ENCODE measurements at regions not wholly inside any gene's neighbourhood (a gene's known extent, or its start where the extent isn't known, plus 50 kb on each side); places are given as distances from the start of the nearest gene placed in this dataset.
A peak's percentile ranks its signal among the peaks of the same experiment; 100 is the strongest.

- Histone ChIP-seq H4K20me1 (ENCODE audit: insufficient read depth, poor library complexity, severe bottlenecking) (no peaks in the 10 kb centered on the region), H3K27ac (no peak overlapping the region), H3K27me3 (no peaks in the 10 kb centered on the region), H3K9me3 (ENCODE audit: low read depth) (no peaks in the 10 kb centered on the region), H3K36me3 (replicated peaks; ENCODE audit: insufficient read depth, low read depth) (no peaks in the 10 kb centered on the region), H3K9me2 (replicated peaks; ENCODE audit: insufficient read depth) (no peaks in the 10 kb centered on the region), H3K4me3 (no peak overlapping the region), H3K79me2 (no peaks in the 10 kb centered on the region), H3K4me2 (peak overlapping the region; percentile 43), H3K4me1 (ENCODE audit: insufficient read depth) (peaks cover 7% of the 10 kb centered on the region), H2AFZ (no peak overlapping the region)
- no peak for TF ChIP-seq EZH2phosphoT487 (IDR thresholded peaks at IDR 0.05; ENCODE audit: low read depth, severe bottlenecking, unreplicated experiment)
- TF ChIP-seq EZH2 (IDR thresholded peaks at IDR 0.05; ENCODE audit: borderline replicate concordance), result no peak
- TF ChIP-seq, protein P1, sequence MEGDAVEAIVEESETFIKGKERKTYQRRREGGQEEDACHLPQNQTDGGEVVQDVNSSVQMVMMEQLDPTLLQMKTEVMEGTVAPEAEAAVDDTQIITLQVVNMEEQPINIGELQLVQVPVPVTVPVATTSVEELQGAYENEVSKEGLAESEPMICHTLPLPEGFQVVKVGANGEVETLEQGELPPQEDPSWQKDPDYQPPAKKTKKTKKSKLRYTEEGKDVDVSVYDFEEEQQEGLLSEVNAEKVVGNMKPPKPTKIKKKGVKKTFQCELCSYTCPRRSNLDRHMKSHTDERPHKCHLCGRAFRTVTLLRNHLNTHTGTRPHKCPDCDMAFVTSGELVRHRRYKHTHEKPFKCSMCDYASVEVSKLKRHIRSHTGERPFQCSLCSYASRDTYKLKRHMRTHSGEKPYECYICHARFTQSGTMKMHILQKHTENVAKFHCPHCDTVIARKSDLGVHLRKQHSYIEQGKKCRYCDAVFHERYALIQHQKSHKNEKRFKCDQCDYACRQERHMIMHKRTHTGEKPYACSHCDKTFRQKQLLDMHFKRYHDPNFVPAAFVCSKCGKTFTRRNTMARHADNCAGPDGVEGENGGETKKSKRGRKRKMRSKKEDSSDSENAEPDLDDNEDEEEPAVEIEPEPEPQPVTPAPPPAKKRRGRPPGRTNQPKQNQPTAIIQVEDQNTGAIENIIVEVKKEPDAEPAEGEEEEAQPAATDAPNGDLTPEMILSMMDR (IDR thresholded peaks at IDR 0.05; ENCODE audit: poor library complexity), result no peak
- no peak for DNase-seq (ENCODE audit: low spot score)
- WGBS (ENCODE audit: low lambda C conversion rate, missing lambda C conversion rate), result 61% methylated on average over 14 of the region's 14 CpGs
These were observed 83.5 kb upstream of the GPC1 start for GRCh38 chr2:240351826-240352426.

DNA sequence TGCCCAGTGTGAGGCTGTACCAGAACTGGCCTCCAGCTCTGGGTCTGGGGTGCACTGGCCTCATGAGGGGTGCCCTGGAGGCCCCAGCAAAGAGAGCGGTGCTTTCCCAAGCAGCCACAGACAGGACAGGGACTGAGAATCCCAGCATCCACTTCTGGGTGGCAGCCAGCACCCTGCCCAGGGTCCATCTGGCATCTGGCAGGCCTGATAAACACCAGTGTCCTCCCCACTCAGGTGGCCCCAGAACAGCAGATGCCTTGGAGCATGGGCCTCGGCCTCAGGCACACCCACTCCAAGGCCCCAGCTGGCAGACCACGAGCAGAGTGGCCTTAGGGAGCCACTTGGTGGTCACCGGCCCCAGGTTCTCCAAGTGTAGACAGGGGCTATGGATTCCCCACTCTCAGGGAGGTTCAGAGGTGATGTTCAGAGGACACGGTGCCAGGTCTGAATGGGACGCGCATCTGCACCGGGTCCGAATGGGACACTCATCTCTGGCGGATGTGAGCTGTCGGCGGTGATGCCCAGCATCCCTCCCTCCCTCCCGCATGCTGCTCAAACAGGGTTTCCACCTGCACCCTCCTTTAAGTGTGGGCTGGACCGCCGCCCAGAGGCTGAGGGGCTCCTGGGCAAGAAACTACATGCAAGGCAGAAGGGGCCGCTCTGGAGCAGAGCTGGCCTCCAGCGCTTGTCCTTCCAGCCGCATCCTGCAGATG is 82.2 kb upstream of the GPC1 start:
- no peak for DNase-seq (ENCODE audit: low spot score)
- Histone ChIP-seq H4K20me1 (ENCODE audit: insufficient read depth, poor library complexity, severe bottlenecking) (no peaks in the 10 kb centered on the region), H3K36me3 (replicated peaks; ENCODE audit: insufficient read depth, low read depth) (no peaks in the 10 kb centered on the region), H3K27ac (no peak overlapping the region), H3K4me3 (no peak overlapping the region), H3K9me2 (replicated peaks; ENCODE audit: insufficient read depth) (no peaks in the 10 kb centered on the region), H3K79me2 (no peaks in the 10 kb centered on the region), H3K4me1 (ENCODE audit: insufficient read depth) (peaks cover 7% of the 10 kb centered on the region), H3K4me2 (no peak overlapping the region), H3K27me3 (no peaks in the 10 kb centered on the region), H3K9me3 (ENCODE audit: low read depth) (no peaks in the 10 kb centered on the region), H2AFZ (no peak overlapping the region)
- WGBS (ENCODE audit: low lambda C conversion rate, missing lambda C conversion rate), result 95% methylated on average over 18 of the region's 18 CpGs
- TF ChIP-seq EZH2phosphoT487 (IDR thresholded peaks at IDR 0.05; ENCODE audit: low read depth, severe bottlenecking, unreplicated experiment), result no peak
- TF ChIP-seq, protein P1 (IDR thresholded peaks at IDR 0.05; ENCODE audit: poor library complexity), result no peak
- no peak for TF ChIP-seq EZH2 (IDR thresholded peaks at IDR 0.05; ENCODE audit: borderline replicate concordance)

- Histone ChIP-seq H3K4me2 (no peak overlapping the region), H3K9me3 (ENCODE audit: low read depth) (no peaks in the 10 kb centered on the region), H4K20me1 (ENCODE audit: insufficient read depth, poor library complexity, severe bottlenecking) (no peaks in the 10 kb centered on the region), H3K27ac (no peak overlapping the region), H3K36me3 (replicated peaks; ENCODE audit: insufficient read depth, low read depth) (no peaks in the 10 kb centered on the region), H3K79me2 (no peaks in the 10 kb centered on the region), H2AFZ (no peak overlapping the region), H3K27me3 (no peaks in the 10 kb centered on the region), H3K4me3 (no peak overlapping the region), H3K4me1 (ENCODE audit: insufficient read depth) (peaks cover 7% of the 10 kb centered on the region), H3K9me2 (replicated peaks; ENCODE audit: insufficient read depth) (no peaks in the 10 kb centered on the region)
- DNase-seq (ENCODE audit: low spot score), result no peak
- TF ChIP-seq, protein P1 (IDR thresholded peaks at IDR 0.05; ENCODE audit: poor library complexity), result no peak
- no peak for TF ChIP-seq EZH2phosphoT487 (IDR thresholded peaks at IDR 0.05; ENCODE audit: low read depth, severe bottlenecking, unreplicated experiment)
- TF ChIP-seq EZH2 (IDR thresholded peaks at IDR 0.05; ENCODE audit: borderline replicate concordance), result no peak
- 87% methylated on average over 9 of the region's 9 CpGs for WGBS (ENCODE audit: low lambda C conversion rate, missing lambda C conversion rate)
These were observed 81.5 kb upstream of the GPC1 start for GRCh38 chr2:240353944-240354343.
